CD4-positive, alpha-beta T cell treated with Interleukin-12 subunit alpha and Interleukin-12 subunit beta, for 1 hour (primary cell): ENCODE measurements at regions not wholly inside any gene's neighbourhood (a gene's known extent, or its start where the extent isn't known, plus 50 kb on each side); places are given as distances from the start of the nearest gene placed in this dataset.
"Not testable (repeated sequence)": the region's sequence is repeated elsewhere in the genome, so short reads cannot be mapped to it uniquely, and the experiment has no call there.

Experiments
- DNase-seq: peaks from one replicate; pipeline ENCODE4 v3.0.0-alpha.2; 2020

DNA sequence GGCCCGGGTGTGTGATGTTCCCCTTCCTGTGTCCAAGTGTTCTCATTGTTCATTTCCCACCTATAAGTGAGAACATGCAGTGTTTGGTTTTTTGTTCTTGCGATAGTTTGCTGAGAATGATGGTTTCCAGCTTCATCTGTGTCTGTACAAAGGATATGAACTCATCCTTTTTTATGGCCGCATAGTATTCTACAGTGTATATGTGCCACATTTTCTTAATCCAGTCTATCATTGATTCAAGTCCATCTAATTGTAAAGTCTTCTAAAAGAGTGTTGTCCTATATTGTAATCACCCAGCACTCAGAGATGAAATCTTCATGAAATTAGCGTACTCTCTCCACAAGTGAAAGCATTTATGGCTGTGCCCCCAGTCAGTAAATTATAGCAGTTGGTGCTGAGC lies 1096.6 kb downstream of the UQCRFS1 start:
- DNase-seq, result not testable (repeated sequence)

DNA sequence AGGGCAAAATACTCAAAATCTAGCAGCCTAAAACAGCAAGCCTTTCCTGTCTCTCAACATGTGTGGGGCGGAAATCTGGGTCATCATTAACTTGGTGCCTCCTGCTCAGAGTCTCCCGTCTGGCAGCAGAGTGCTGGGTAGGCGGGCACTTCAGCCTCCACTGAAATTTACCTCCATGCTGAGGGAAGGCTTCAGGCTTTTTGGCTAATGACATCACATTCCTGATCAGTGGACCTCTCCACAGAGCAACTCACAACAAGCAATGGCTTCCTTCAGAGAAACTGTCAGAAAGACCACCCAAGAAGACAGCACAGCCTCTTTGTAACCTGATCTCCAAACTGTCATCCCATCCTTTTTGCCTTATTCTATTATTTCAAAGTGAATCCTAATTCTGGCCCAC lies 1109.0 kb downstream of the UQCRFS1 start:
- no peak for DNase-seq

DNA sequence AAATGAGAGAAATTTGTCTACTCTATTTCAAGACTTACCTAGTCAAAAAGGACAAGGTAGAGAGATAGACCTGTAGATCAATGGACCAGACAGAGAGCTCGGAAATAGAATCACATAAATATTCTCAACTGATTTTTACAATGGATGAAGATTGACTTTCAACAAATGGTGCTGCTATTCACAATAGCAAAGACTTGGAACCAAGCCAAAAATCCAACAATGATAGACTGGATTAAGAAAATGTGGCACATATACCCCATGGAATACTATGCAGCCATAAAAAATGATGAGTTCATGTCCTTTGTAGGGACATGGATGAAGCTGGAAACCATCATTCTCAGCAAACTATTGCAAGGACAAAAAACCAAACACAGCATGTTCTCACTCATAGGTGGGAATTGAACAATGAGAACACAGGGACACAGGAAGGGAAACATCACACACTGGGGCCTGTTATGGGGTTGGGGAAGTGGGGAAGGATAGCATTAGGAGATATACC lies 1128.2 kb downstream of the UQCRFS1 start:
- DNase-seq, result not testable (repeated sequence)

DNA sequence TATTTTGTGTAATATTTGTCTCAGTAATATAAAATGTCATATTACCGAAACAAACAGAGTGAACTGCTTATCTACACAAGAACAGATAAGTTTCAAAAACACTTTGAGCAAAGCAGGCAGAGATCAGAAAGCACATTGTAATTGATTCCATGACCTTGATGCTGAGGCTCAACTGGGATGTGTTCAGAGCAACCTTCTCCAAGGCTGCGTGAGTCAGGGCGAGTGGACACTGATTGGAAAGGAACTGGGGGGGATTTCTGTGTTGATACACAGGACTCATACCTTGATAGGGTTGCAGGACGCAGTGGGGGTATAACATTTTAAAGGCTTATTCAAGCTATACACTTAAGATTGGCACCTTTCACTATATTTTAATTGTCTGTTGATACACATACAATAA lies 1136.3 kb downstream of the UQCRFS1 start:
- no peak for DNase-seq

DNA sequence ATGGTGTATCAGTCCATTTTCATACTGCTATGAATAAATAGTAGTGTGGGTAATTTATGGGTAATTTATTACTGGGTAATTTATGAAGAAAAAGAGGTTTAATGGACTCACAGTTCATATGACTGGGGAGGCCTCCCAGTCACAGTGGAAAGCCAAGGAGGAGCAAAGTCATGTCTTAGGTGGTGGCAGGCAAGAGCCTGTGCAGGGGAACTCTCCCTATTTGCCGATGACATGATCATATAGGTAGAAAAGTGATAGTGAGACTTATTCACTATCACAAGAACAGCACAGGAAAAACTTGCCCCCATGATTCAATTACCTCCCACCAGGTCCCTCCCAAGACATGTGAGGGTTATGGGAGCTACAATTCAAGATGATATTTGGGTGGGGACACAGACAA lies 1137.7 kb downstream of the UQCRFS1 start:
- no peak for DNase-seq

DNA sequence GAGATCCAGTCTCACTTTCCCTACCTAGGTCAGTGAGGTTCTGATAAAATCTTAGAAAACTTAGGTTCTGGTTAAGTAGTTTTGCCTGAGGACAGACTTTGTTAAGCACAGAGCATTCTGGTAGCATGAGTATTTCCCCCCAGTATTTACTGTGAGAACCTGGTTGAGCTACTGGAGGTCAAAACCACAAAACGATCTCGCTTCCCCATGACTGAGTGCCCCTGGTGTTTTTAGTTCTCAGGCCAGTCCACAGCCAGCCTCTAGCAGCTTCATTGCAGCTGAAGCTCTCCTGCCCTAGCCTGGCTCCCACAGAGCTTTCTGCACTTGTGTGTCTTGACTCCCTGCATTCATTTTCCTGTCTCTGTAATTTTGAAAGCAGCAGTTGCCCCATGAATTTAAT lies 1138.2 kb downstream of the UQCRFS1 start:
- no peak for DNase-seq

DNA sequence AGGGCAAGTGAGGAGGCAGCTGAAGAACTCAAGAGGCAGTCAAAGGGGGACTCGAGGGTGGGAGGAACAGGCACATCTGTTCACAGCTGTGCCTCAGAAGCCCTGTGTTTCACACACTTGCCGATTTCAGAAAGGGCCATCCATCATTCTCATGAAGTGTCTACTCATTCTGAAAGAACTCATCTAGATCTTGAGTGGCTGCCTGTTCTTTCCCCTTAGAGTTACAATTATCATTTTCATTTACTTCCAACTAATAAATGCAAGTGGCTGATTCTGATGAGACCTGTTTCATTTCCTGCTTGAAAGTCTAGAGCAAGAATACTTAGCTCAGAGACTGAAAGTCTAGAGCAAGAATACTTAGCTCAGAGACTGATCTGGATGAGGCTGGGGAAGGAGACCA lies 1145.1 kb downstream of the UQCRFS1 start:
- DNase-seq, result no peak

DNA sequence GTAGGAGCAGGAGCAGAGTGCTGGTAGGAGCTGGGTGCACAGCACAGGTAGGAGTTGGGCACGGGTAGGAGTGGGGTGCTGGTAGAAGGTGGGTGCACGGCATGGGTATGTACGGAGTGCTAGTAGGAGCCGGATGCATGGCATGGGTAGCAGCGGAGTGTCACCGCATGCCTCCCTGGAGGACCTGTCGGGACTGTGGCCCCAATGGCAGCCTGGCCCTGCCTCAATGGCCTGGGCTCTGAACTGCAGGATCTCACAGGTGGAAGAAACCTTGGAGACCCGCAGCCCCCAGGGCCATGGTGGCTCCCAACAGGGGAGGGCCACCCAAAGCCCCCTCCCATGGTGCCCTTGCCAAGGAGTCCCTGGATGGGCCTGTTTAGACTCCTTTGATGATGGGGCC lies 1146.0 kb downstream of the UQCRFS1 start:
- DNase-seq, result no peak

DNA sequence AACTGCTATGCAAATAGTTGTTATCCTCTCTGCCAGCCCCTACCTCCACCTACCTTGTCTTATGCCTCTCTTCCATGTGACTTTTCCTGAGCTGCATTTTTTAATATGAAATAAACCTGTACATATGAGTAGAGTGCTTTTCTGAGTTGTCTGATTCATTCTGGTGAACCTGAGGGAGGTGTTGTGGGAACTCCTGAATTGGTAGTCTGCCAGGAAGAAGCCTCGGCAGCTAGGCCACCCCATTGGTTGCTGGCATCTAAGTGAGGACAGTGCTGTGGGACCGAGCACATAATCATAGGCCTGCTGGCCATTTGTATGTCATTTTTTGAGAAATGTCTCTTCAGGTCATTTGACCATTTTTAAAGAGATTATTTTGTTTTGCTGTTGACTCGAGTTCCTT lies 1146.8 kb downstream of the UQCRFS1 start:
- no peak for DNase-seq

DNA sequence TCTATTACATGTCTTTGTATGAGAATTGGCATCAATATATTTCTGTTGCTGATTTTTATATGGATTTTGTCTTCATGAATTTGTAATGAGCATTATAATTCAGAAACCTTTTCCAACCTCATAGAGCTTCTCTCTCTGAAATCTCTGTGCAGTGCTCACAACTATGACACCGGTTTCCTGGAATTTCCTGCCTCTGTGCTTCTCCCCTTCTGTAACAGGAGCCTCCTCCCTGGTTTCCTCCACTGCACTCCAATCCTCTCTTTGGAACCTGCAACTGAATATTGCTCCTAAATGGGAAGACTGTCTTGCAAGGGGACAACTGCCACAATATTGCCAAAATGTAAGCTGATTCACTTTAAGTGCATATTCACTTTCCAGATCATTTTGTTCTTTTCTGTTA lies 1147.9 kb downstream of the UQCRFS1 start:
- no peak for DNase-seq

DNA sequence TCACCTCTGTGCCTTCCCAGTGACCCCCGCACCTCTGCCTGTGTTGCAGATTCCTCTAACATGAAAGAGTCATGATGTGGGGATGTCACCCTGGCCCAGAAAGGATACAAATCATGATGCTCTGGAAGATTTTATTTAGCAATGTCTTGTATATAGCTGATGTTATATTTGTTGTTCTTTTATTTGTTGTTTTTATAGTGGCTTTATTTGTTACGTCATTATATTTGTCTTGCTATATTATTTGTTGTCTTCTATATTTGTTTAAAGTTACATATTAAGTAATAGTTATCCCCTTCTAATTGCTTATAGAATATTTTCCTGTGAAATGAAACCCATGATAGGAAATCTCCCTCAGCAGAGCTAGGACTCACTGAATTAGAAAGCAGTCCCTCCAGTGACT lies 1149.2 kb downstream of the UQCRFS1 start:
- no peak for DNase-seq

DNA sequence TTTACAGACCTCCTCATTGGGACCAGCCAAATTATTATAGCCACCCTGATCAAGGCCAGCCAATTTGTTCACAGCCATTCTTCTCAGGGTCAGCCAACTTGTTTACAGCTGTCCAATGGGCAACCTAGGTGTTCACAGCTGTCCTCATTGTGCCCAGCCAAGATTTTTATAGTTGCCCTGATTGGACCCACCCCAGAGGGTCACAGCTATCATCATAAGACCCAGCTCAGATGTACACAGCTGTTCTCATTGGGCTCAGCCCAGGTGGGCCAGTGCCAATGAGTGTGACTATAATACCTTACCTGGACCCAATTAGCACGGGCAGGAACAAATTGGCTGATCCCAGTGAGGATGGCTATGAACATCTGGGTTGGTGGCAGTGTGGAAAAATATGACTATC lies 1151.8 kb downstream of the UQCRFS1 start:
- DNase-seq, result no peak

DNA sequence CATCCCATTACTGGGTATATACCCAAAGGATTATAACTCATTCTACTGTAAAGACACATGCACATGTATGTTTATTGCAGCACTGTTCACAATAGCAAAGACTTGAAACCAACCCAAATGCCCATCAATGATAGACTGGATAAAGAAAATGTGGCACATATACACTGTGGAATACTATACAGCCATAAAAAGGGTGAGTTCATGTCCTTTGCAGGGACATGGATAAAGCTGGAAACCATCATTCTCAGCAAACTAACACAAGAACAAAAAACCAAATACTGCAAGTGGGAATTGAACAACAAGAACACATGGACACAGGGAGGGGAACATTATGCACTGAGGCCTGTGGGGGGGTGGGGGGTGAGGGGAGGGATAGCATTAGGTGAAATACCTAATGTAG lies 1155.9 kb downstream of the UQCRFS1 start:
- DNase-seq, result not testable (repeated sequence)

DNA sequence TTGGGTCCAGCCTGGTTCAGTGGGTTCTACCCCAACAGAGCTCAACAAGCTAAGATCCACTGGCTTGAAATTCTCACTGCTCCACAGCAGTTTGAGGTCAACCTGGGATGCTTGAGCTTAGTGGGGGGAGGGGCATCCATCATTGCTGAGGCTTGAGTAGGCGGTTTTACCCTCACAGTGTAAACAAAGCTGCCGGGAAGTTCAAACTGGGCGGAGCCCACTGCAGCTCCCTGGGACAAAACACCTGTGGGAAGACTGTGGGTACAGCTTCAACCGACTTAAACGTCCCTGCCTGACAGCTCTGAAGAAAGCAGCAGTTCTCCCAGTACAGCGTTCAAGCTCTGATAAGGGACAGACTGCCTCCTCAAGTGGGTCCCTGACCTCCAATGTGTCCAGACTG lies 1161.9 kb downstream of the UQCRFS1 start:
- DNase-seq, result no peak

DNA sequence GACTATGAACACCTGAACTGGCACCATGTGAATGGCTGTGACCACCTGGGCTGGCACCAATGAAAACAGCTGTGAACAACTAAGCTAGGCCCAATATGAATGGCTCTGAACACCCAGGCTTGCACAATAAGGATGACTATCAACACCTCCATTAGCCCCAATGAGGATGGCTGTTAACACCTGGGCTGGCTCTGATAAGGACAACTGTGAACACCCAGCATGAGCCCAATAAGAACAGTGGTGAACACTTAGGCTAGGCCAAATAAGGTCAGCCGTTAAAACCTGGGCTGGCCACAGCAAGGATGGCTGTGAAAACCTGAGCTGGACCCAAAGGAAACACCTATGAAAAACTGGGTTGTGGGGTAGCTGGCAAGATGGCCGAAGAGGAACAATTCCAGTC lies 1163.1 kb downstream of the UQCRFS1 start:
- no peak for DNase-seq

DNA sequence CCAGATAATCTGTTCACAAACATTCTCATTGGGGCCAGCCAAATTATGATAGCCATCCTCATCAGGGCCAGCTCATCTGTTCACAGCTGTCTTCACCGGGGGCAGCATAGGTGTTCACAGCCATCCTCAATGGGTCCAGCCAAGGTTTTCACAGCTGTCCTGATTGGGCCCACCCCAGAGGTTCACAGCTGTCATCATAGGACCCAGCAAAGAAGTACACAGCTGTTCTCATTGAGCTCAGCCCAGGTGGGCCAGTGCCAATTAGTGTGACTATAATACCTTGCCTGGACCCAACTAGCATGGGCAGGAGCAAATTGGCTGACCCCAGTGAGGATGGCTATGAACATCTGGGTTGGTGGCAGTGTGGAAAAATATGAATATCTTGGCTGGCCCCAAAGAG lies 1166.0 kb downstream of the UQCRFS1 start:
- DNase-seq, result no peak

DNA sequence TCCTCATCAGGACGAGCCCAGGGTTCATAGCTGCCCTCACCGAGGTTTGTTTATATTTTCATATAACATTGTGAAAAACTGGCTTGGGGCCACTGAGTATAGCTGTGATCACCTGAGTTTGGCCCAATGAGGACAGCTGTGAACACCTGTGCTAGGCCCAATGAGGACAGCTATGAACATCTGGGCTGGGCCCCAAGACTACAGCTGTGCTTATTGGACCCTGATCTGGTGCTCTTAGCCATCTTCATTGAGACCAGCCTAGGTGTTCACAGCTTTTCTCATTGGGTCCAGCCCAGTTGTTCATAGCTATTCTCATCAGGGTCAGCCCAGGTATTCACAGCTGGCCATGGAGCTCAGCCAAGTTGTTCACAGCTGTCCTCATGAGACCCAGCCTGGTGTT lies 1167.3 kb downstream of the UQCRFS1 start:
- no peak for DNase-seq

DNA sequence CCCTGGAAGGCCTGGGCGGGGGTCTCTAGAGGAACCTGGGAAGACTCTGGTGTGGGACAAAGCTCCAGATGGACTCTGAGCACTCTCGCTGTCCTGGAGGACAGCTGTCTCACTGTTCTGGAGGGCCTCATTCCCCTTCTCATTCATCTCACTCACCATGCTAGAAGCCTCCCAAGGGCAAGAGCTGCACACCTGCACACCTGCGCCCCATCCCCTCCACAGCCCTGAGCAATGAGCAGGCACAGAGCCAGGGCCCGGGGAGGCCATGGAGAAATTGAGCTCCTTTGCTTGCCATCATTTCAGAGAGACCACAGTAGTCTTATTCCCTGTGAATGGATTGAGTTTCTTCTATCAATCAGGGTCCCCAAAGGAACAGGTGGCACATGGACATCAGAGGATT lies 1168.5 kb downstream of the UQCRFS1 start:
- DNase-seq, result no peak

DNA sequence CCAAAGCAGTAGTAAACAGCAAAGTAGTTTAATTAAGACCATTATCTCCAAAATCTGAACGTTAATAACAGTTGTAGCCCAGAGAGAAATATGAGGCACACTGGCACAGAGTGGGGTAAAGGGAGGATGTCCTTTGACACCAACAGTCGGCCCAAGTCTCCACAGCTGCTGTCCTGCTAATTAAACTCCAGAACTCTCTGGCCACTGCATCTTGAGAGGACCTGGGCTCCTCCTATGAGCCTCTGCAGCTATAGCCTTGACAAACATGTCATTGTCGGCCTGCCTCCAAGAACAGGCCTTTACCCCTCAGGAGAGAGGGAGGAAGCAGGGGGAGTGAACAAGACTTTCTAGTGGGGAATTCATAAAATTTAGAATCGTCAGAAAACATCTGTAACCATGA lies 1170.4 kb downstream of the UQCRFS1 start:
- no peak for DNase-seq

DNA sequence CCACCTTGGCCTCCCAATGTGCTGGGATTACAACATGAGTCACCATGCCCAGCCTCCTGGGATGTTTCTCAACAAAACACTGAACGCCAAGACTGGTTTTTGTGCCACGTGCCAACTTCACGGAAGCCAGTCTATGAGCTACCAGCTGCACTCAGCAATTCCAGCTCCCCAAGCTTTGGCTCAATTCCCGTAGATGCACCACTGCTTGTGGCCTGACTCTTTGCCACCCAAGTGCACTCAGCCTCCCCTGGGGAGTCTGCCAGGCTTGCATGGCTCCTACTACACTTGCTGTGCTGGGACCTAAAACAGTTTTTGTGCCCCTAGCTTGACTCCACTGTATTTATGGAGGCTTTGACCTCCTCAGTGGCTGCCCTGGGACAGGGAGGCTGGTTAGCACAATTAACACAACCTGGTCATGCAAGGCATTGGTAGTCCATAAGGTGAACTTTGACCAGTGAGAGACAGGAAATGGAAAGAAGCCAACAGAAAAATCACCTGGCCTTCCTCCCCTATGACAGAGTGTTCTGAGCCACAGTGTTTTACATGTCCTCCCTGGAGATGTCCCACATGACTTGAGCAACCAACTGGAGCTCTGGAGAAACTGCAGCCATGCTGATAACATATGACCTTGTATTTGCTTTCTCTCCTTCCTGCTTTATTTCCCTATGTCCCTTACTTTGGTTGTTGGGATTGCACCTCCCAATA lies 1173.1 kb downstream of the UQCRFS1 start:
- no peak for DNase-seq

DNA sequence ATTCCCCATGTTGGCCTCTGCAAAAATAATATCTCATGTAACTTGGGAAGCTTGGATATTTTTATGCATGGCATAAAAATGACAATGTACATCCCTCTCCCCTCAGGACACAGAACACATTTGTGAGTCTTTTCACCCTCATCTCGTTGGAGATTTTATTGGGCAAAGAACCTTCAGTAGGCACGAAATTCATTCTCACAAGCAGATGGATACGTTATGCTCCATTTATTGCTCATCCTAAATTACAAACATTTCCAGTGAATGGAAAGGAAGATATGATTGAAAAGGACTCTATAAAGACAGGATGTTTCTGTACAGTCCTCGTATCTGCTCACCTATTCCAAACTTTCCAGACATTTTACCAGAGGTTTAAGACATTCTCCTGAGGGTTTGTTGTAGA lies 1175.8 kb downstream of the UQCRFS1 start:
- DNase-seq, result no peak

DNA sequence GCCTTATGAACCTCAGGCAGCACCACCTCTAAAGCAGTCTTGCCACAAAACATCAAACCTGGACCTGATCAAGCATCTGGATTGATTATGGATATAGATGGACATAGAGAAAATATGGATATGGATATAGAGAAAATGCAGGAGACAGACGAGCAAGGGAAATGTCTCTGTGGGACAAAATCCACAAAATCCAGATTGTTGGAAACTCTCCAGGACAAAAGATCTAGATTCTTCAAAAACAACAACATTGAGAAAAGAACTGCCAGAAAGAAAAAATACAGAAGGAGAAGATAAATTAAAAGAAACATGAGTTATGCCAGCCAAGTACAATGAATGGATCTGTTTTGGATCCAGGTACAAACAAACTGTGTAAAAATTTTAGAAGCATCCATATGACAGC lies 1176.5 kb downstream of the UQCRFS1 start:
- DNase-seq, result no peak

DNA sequence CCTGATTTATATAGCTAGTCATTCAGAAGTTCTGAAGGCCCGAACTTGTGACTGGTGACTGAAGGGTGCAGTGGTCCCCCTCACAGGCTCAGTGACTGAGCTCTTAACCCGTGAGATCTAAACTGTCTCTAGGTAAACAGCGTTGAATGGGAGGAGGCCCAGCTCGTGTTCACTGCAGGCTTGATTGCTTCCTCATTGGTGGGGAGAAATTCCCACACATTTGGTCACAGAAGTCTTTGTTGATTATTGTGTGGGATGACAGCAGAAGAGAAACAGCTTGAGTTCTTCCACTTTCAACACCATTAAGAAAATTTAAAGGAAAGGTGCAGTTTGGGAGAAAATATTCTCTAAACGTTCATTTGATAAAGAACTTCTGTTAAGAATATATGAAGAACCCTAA lies 1178.0 kb downstream of the UQCRFS1 start:
- no peak for DNase-seq

DNA sequence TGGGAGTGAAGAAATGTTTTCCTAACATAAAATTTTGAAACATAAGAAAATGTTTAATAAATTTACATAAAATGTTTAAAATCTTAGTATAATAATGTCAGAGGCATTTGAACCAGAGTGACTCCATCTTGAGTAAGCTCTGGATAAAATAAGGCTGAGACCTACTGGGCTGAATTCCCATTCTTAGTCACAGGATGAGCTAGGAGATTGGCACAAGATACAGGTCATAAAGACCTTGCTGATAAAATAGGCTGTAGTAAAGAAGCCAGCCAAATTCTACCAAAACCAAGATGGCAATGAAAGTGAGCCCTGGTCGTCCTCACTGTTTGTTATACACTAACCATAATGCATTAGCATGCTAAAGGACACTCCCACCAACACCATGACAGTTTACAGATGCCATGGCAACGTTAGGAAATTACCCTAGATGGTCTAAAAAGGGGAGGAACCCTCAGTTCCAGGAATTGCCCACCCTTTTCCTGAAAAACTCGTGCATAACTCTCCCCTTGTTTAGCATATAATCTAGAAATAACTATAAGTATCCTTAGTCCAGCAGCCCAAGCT lies 1184.0 kb downstream of the UQCRFS1 start:
- no peak for DNase-seq

DNA sequence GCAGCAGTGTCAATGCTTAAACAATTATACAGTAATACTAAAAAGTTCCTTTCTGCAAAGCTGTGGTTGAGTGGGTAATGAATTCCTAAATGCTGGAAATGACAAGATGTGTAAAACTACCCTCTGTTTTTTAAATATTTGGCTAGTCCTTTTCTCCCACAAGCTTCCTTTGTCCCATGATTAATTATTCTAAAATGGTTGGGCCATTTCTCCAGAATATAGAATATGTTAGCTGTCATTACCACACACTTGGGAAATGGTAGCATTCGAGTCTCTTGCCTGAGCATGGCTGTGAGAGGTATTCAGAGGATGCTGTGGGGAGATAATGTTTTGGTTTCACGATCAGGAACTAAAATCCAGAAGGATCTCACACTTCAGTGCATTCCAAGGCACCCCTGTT lies 1185.8 kb downstream of the UQCRFS1 start:
- no peak for DNase-seq
